Kidney (tissue), 13 donors: ENCODE measurements at regions not wholly inside any gene's neighbourhood (a gene's known extent, or its start where the extent isn't known, plus 50 kb on each side); places are given as distances from the start of the nearest gene placed in this dataset.
A peak's percentile ranks its signal among the peaks of the same experiment; 100 is the strongest.

Experiments used
- DNase-seq, 5 donors: peaks; one replicate each; pipeline ENCODE4 v3.0.0-alpha.2; 2013 to 2020
- FAIRE-seq: peaks from 2 replicates; lab custom pipeline; 2012; peaks lifted over from hg19 to GRCh38; lab: Jason Lieb, UNC
- H3K27ac ChIP-seq, 2 donors: one replicate each; pipeline ENCODE4 v1.7.0; 2013; ENCODE audit warnings: low read depth in 2 of 2, low read length in 2 of 2, inconsistent platforms in 1 of 2
- H3K27me3 ChIP-seq: one replicate; pipeline ENCODE4 v1.7.1; 2013; ENCODE audit warnings: low read length, inconsistent platforms; ENCODE audit not compliant: control insufficient read depth, insufficient read depth
- H3K36me3 ChIP-seq, 3 donors: one replicate each; pipeline versions ENCODE4 v1.7.0 to v1.7.1; 2013; ENCODE audit warnings: low read length in 3 of 3, control low read depth in 1 of 3, inconsistent platforms in 1 of 3; ENCODE audit not compliant: insufficient read depth in 3 of 3, control insufficient read depth in 2 of 3
- H3K4me1 ChIP-seq, 3 donors: one replicate each; pipeline versions ENCODE4 v1.7.0 to v1.7.1; 2013; ENCODE audit warnings: low read length in 3 of 3, inconsistent platforms in 1 of 3, low read depth in 1 of 3; ENCODE audit not compliant: control insufficient read depth in 2 of 3, insufficient read depth in 2 of 3
- H3K4me3 ChIP-seq, 3 donors: one replicate each; pipeline versions ENCODE4 v1.7.0 to v1.8.1; 2013; ENCODE audit warnings: low read length in 3 of 3, control low read depth in 1 of 3, inconsistent platforms in 1 of 3
- H3K9ac ChIP-seq, 3 donors: one replicate each; pipeline versions ENCODE4 v1.7.0 to v1.7.1; 2013; ENCODE audit warnings: low read length in 3 of 3, control low read depth in 1 of 3, inconsistent platforms in 1 of 3
- H3K9me3 ChIP-seq, 3 donors: one replicate each; pipeline versions ENCODE4 v1.7.0 to v1.7.1; 2013; ENCODE audit warnings: low read length in 3 of 3, control low read depth in 1 of 3, inconsistent platforms in 1 of 3; ENCODE audit not compliant: control insufficient read depth in 2 of 3, insufficient read depth in 1 of 3
- CTCF ChIP-seq: IDR thresholded peaks from 3 replicates; pipeline ENCODE4 v1.5.1; 2012; ENCODE audit warnings: mild to moderate bottlenecking, moderate library complexity, borderline replicate concordance; ENCODE audit not compliant: insufficient read depth; ENCODE audit errors: extremely low read depth
- intact Hi-C: fragments of 100-400 bp; cut with DNase I; formaldehyde crosslinking; loops from one replicate; pipeline ENCODE4 v1.11.1; 2022
- donor health status: control.
- donor health status: control.
- donor health status: control.
- donor health status: control.
- donor health status: control.
- donor health status: DM: yes; HTN: yes; CAD: no.
- donor health status: Normal renal cell carcinoma (clear cell type).

GRCh38 chr4:159483782-159484741 lies 381.2 kb downstream of the RAPGEF2 start:
- no peaks in the 10 kb centered on the region for H3K4me1 ChIP-seq
- FAIRE-seq (no peak), DNase-seq (no peak)
- no peaks in the 10 kb centered on the region for H3K36me3 ChIP-seq
- no peak overlapping the region for H3K9ac ChIP-seq
- H3K27me3 ChIP-seq = no peaks in the 10 kb centered on the region
- no peak for TF ChIP-seq CTCF
- H3K27ac ChIP-seq = no peak overlapping the region
- H3K4me3 ChIP-seq = no peak overlapping the region
- intact Hi-C loops = no loop called here
- H3K9me3 ChIP-seq = no peaks in the 10 kb centered on the region

GRCh38 chr4:159484864-159485263 lies 382.0 kb downstream of the RAPGEF2 start:
- no peak for FAIRE-seq
- Histone ChIP-seq H3K36me3 (no peaks in the 10 kb centered on the region), H3K9me3 (no peaks in the 10 kb centered on the region), H3K4me3 (no peak overlapping the region), H3K27ac (no peak overlapping the region), H3K27me3 (no peaks in the 10 kb centered on the region), H3K4me1 (no peaks in the 10 kb centered on the region), H3K9ac (no peak overlapping the region)
- DNase-seq = no peak
- intact Hi-C loops = no loop called here
- no peak for TF ChIP-seq CTCF

GRCh38 chr4:159487284-159487747 lies 384.4 kb downstream of the RAPGEF2 start:
- Histone ChIP-seq H3K4me3 (peak overlapping the region in 1 of 3 donors; percentile 1), H3K9me3 (no peaks in the 10 kb centered on the region), H3K9ac (no peak overlapping the region), H3K27ac (no peak overlapping the region), H3K4me1 (no peaks in the 10 kb centered on the region), H3K27me3 (no peaks in the 10 kb centered on the region), H3K36me3 (no peaks in the 10 kb centered on the region)
- peak; percentile 52 for FAIRE-seq
- TF ChIP-seq CTCF = peak; percentile 85
- intact Hi-C loops = no loop called here
- DNase-seq = peak in 4 of 5 donors; percentile 65 to 89 (median 78)
